Upper lobe of left lung (tissue), 6 donors: ENCODE measurements at regions not wholly inside any gene's neighbourhood (a gene's known extent, or its start where the extent isn't known, plus 50 kb on each side); places are given as distances from the start of the nearest gene placed in this dataset.

Experiments used
- ATAC-seq, 2 donors: fragments of 200-7000 bp; cut with Tn5 transposase; one replicate each; pipeline ENCODE4 v1.9.1; 2022; ENCODE audit warnings: mild to moderate bottlenecking in 2 of 2, moderate library complexity in 2 of 2; ENCODE audit not compliant: low FRiP score in 2 of 2
- DNase-seq, 2 donors: peaks; one replicate each; pipeline ENCODE4 v3.0.0-alpha.2; 2019 to 2020
- H3K27ac ChIP-seq, 4 donors: fragments of 200-600 bp; sonication (generic); one replicate each; pipeline ENCODE4 v1.5.1; 2016 to 2019
- H3K27me3 ChIP-seq, 4 donors: fragments of 200-600 bp; sonication (generic); one replicate each; pipeline ENCODE4 v1.5.1; 2017 to 2019
- H3K36me3 ChIP-seq, 4 donors: fragments of 200-600 bp; sonication (generic); one replicate each; pipeline ENCODE4 v1.5.1; 2016 to 2019
- H3K4me1 ChIP-seq, 4 donors: fragments of 200-600 bp; sonication (generic); one replicate each; pipeline ENCODE4 v1.5.1; 2018 to 2019
- H3K4me3 ChIP-seq, 4 donors: fragments of 200-600 bp; sonication (generic); one replicate each; pipeline ENCODE4 v1.5.1; 2017 to 2019; ENCODE audit warnings: mild to moderate bottlenecking in 2 of 4, moderate library complexity in 1 of 4
- H3K9me3 ChIP-seq, 4 donors: fragments of 200-600 bp; sonication (generic); one replicate each; pipeline ENCODE4 v1.5.1; 2018 to 2019
- EP300 ChIP-seq, 4 donors: sonication (generic); formaldehyde crosslinking; IDR thresholded peaks; one replicate each; pipeline ENCODE4 v1.5.1; 2017; ENCODE audit warnings: antibody characterized with exemption in 4 of 4, control low read depth in 2 of 4
- POLR2A ChIP-seq, 4 donors: fragments of 450-650 bp; IDR thresholded peaks; one replicate each; pipeline ENCODE4 v1.5.1; 2016 to 2017; ENCODE audit warnings: antibody characterized with exemption in 4 of 4, mild to moderate bottlenecking in 2 of 4
- POLR2AphosphoS5 ChIP-seq, 2 donors: sonication (generic); formaldehyde crosslinking; IDR thresholded peaks; one replicate each; pipeline ENCODE4 v1.5.1; 2017; ENCODE audit warnings: antibody characterized with exemption in 2 of 2
- WGBS, 2 donors: methylation state at CpG; one replicate each; pipeline ENCODE4 v1.1.5; 2017 to 2018; 5-methylcytosine and 5-hydroxymethylcytosine counted together
- TF ChIP-seq, protein P1 (sequence below), 6 experiments: fragments of 450-650 bp in 4 of 6; fragments of 200-600 bp in 2 of 6; sonication (generic) in 2 of 6; IDR thresholded peaks; one replicate each; pipeline ENCODE4 v1.5.1; 2016 to 2019; ENCODE audit warnings: antibody characterized with exemption in 6 of 6
- donor health status: DM: no; HTN: no; CAD: no; lungs with moderate emphysema.
- donor health status: DM: no; HTN: yes; CAD: no; lungs with severe emphysema.

DNA sequence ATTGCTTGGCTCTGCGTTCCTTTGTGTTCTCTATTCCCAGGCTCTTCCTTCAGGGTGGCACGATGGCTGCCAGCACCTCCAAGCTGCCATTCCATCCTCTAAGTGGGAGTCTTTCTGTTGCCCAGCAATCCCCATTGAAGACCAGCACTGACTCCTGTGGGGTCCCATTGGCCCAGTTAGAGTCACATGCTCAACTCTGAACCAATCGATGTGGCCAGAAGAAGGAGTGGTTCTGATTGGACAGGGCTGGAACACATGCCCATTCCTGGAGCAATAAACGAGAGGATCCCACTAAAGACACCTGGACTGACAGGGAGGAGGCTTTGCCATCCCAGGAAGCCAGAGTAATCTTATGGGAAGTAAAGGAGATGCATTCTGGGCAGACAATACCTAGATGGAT, 97.2 kb upstream of the IGSF21 start:
- no peak for TF ChIP-seq POLR2A (IDR thresholded peaks at IDR 0.05)
- TF ChIP-seq, protein P1, sequence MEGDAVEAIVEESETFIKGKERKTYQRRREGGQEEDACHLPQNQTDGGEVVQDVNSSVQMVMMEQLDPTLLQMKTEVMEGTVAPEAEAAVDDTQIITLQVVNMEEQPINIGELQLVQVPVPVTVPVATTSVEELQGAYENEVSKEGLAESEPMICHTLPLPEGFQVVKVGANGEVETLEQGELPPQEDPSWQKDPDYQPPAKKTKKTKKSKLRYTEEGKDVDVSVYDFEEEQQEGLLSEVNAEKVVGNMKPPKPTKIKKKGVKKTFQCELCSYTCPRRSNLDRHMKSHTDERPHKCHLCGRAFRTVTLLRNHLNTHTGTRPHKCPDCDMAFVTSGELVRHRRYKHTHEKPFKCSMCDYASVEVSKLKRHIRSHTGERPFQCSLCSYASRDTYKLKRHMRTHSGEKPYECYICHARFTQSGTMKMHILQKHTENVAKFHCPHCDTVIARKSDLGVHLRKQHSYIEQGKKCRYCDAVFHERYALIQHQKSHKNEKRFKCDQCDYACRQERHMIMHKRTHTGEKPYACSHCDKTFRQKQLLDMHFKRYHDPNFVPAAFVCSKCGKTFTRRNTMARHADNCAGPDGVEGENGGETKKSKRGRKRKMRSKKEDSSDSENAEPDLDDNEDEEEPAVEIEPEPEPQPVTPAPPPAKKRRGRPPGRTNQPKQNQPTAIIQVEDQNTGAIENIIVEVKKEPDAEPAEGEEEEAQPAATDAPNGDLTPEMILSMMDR (IDR thresholded peaks at IDR 0.05) = no peak
- no peak overlapping the region for H3K4me3 ChIP-seq
- ATAC-seq (no peak), DNase-seq (no peak)
- H3K4me1 ChIP-seq = no peaks in the 10 kb centered on the region
- H3K9me3 ChIP-seq = no peaks in the 10 kb centered on the region
- no peak overlapping the region for H3K27ac ChIP-seq
- no peaks in the 10 kb centered on the region for H3K36me3 ChIP-seq
- no peaks in the 10 kb centered on the region for H3K27me3 ChIP-seq
- 69 to 81% methylated on average over 4 of the region's 4 CpGs for WGBS, 2 donors

DNA sequence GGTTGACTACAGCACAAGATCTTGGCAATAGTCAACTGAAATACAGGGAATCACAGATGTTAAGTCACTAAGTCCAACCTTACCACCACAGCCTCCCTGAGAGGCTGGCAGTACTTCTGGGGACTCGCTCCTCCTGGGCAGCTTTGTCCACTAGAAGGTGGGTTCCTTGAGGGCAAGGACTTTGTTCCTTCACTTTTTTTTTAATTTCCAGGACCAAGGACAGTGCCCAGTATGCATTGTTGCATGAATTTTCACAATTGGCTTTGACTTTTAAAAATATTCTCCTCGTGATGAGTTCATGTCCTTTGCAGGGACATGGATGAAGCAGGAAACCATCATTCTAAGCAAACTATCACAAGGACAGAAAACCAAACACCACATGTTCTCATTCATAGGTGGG, 96.7 kb upstream of the IGSF21 start:
- 51 to 53% methylated on average over 2 of the region's 2 CpGs for WGBS, 2 donors
- H3K4me3 ChIP-seq = no peak overlapping the region
- H3K36me3 ChIP-seq = no peaks in the 10 kb centered on the region
- TF ChIP-seq POLR2A (IDR thresholded peaks at IDR 0.05) = no peak
- TF ChIP-seq, protein P1 (IDR thresholded peaks at IDR 0.05) = no peak
- TF ChIP-seq EP300 (IDR thresholded peaks at IDR 0.05) = no peak
- TF ChIP-seq POLR2AphosphoS5 (IDR thresholded peaks at IDR 0.05) = no peak
- H3K9me3 ChIP-seq = no peaks in the 10 kb centered on the region
- no peak overlapping the region for H3K27ac ChIP-seq
- no peaks in the 10 kb centered on the region for H3K4me1 ChIP-seq
- ATAC-seq = no peak
- DNase-seq = no peak
- no peaks in the 10 kb centered on the region for H3K27me3 ChIP-seq

DNA sequence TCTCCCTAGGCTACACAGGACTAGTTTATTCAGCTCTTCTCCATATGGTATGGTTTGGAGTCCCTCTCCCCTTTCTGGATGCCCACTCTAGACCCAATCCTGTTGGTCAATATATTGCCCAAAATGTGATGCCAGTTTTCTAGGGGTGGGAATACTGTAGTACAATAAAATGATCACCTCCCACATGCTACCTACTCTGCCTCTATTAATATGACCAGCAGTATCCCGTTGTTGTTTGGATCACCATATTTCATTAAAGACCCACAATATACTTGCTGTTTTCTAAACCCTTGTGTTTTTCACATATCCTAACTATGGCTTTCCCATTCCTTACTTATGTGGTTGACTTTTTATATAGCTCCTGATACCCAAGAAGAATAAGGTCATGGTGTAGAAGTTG, 95.9 kb upstream of the IGSF21 start:
- Histone ChIP-seq H3K36me3 (no peaks in the 10 kb centered on the region), H3K4me3 (no peak overlapping the region), H3K27ac (no peak overlapping the region), H3K27me3 (no peaks in the 10 kb centered on the region), H3K4me1 (no peaks in the 10 kb centered on the region), H3K9me3 (no peaks in the 10 kb centered on the region)
- no peak for ATAC-seq
- TF ChIP-seq POLR2A (IDR thresholded peaks at IDR 0.05) = no peak
- TF ChIP-seq EP300 (IDR thresholded peaks at IDR 0.05) = no peak
- TF ChIP-seq, protein P1 (IDR thresholded peaks at IDR 0.05) = no peak
- no peak for TF ChIP-seq POLR2AphosphoS5 (IDR thresholded peaks at IDR 0.05)
- DNase-seq = no peak
- WGBS, 2 donors = 84 to 100% methylated on average over 1 of the region's 1 CpG

DNA sequence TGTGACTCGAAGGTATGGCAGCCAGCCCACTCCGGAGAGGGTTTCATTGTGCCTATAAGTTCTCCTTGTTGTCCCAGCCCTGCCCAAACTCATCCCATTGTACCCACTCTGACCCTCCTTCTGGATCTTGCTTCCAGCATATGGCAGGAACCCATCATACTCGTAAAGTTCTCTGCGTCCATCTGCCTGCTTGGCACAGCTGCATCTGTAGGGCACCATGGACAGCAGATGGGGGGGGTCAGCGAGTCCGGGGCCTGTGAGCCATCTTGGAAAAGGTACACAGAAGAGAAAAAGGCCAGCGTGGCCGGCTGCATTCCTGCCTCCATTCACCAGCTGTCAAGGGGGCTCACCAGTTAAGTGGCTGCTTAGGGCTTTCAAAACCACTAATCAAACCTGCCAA, 94.9 kb upstream of the IGSF21 start:
- no peaks in the 10 kb centered on the region for H3K9me3 ChIP-seq
- TF ChIP-seq EP300 (IDR thresholded peaks at IDR 0.05) (no peak), POLR2AphosphoS5 (IDR thresholded peaks at IDR 0.05) (no peak), POLR2A (IDR thresholded peaks at IDR 0.05) (no peak)
- DNase-seq (no peak), ATAC-seq (no peak)
- no peaks in the 10 kb centered on the region for H3K36me3 ChIP-seq
- H3K4me1 ChIP-seq = no peaks in the 10 kb centered on the region
- 66 to 67% methylated on average over 8 of the region's 8 CpGs for WGBS, 2 donors
- no peak overlapping the region for H3K4me3 ChIP-seq
- no peak overlapping the region for H3K27ac ChIP-seq
- H3K27me3 ChIP-seq = no peaks in the 10 kb centered on the region

DNA sequence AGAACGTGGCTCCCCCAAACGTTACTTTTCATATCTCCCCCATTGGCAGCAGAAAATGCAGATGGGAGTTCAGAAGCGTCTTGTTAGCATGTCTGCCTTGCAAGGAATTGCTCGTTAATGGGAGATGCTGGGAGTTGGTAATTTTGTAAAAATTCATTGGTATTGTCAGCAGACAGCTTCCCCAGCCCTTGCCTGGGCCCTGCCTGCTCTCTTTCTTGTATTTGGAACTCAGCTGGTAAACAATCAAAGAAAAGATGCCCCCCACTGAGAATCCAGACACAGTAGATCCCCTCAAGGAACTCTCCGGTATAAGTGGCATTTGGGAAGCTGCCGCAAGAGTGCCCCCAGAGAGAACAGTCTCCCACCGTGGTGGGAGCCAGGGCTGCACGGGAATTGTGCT, 94.4 kb upstream of the IGSF21 start:
- ATAC-seq (no peak), DNase-seq (no peak)
- H3K27me3 ChIP-seq = no peaks in the 10 kb centered on the region
- TF ChIP-seq POLR2A (IDR thresholded peaks at IDR 0.05) (no peak), POLR2AphosphoS5 (IDR thresholded peaks at IDR 0.05) (no peak), EP300 (IDR thresholded peaks at IDR 0.05) (no peak)
- TF ChIP-seq, protein P1 (IDR thresholded peaks at IDR 0.05) = no peak
- no peak overlapping the region for H3K27ac ChIP-seq
- WGBS, 2 donors = 50 to 60% methylated on average over 8 of the region's 8 CpGs
- H3K36me3 ChIP-seq = no peaks in the 10 kb centered on the region
- no peaks in the 10 kb centered on the region for H3K4me1 ChIP-seq
- H3K9me3 ChIP-seq = no peaks in the 10 kb centered on the region
- H3K4me3 ChIP-seq = no peak overlapping the region
